ENCODE measurements at regions not wholly inside any gene's neighbourhood (a gene's known extent, or its start where the extent isn't known, plus 50 kb on each side); places are given as distances from the start of the nearest gene placed in this dataset.
"Not testable (repeated sequence)": the region's sequence is repeated elsewhere in the genome, so short reads cannot be mapped to it uniquely, and the experiment has no call there.

DNA sequence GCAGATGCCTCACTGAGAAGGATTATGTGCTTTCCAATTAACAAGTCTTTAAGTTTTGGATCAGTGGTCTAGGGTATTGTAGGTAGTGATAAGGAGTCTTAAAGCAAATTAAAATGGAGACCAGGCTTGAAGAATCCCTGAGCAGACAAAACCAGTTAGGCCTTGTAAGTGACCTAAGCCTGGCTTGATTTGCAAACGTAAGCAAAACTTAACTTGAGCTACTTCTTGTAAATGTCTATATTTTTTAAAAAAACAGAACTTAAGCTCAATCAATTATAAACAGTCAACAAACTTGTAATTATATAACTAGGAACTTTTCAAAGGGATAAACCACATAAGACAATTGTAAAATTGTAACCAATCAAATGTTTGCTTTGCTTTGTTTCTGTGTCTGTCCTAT lies 72.7 kb upstream of the NALF2 start:
- POLR2A ChIA-PET = no interaction called here
- TF ChIP-seq, protein P1, sequence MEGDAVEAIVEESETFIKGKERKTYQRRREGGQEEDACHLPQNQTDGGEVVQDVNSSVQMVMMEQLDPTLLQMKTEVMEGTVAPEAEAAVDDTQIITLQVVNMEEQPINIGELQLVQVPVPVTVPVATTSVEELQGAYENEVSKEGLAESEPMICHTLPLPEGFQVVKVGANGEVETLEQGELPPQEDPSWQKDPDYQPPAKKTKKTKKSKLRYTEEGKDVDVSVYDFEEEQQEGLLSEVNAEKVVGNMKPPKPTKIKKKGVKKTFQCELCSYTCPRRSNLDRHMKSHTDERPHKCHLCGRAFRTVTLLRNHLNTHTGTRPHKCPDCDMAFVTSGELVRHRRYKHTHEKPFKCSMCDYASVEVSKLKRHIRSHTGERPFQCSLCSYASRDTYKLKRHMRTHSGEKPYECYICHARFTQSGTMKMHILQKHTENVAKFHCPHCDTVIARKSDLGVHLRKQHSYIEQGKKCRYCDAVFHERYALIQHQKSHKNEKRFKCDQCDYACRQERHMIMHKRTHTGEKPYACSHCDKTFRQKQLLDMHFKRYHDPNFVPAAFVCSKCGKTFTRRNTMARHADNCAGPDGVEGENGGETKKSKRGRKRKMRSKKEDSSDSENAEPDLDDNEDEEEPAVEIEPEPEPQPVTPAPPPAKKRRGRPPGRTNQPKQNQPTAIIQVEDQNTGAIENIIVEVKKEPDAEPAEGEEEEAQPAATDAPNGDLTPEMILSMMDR (IDR thresholded peaks at IDR 0.05; ENCODE audit: insufficient read depth, low read length, missing control alignments) = no peak
- DNase-seq (ENCODE audit: low read depth, low spot score) = no peak
- H3K4me3 ChIP-seq (ENCODE audit: low read depth, low read length) = no peak overlapping the region
- CTCF ChIA-PET = no interaction called here

DNA sequence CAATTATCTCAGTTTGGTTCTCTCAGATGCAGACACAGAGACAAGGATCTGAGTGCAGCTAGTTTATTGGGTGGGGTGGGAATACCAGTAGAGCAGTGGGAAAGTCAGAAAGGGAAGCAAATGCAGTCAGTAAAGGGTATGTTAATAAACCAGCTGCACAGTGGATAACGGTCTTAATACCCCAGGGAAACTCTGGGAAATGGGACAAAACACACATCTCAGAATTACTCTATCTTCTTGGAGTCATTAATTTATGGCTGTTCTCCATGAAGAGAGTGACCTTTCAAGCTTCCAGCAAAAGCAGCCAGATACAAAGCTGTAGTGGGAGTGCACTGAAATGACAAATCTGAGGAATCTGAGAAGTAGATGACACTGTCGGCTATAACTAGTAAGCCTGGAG lies 73.3 kb upstream of the NALF2 start:
- no peak overlapping the region for H3K4me3 ChIP-seq (ENCODE audit: low read depth, low read length)
- TF ChIP-seq, protein P1 (IDR thresholded peaks at IDR 0.05; ENCODE audit: insufficient read depth, low read length, missing control alignments) = no peak
- POLR2A ChIA-PET = no interaction called here
- CTCF ChIA-PET = no interaction called here
- no peak for DNase-seq (ENCODE audit: low read depth, low spot score)

- POLR2A ChIA-PET = no interaction called here
- CTCF ChIA-PET = no interaction called here
- no peak for DNase-seq (ENCODE audit: low read depth, low spot score)
- TF ChIP-seq, protein P1 (IDR thresholded peaks at IDR 0.05; ENCODE audit: insufficient read depth, low read length, missing control alignments) = no peak
- H3K4me3 ChIP-seq (ENCODE audit: low read depth, low read length) = no peak overlapping the region
Measured at GRCh38 chrX:69429339-69430015, 74.6 kb upstream of the NALF2 start.

DNA sequence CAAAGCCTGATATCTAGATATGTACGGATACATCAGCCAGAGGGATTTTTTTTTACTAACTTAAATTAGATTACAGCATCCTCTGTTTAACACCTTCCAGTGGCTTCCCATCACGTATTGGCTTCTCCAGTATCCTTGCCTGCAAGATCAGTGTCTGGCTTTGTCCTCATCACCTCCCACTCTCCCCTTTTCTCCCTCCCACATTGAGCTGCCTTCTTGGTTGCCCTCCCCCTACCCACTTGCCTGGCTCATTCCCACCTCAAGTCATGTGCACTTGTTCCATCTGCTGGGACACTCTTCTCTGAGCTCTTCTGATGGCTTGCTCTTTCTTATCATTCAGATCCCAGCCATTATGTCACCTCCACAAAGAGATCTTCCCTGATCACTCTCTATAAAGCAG lies 75.9 kb upstream of the NALF2 start:
- no peak for DNase-seq (ENCODE audit: low read depth, low spot score)
- ChIA-PET POLR2A (no interaction called here), CTCF (no interaction called here)
- TF ChIP-seq, protein P1 (IDR thresholded peaks at IDR 0.05; ENCODE audit: insufficient read depth, low read length, missing control alignments) = no peak
- H3K4me3 ChIP-seq (ENCODE audit: low read depth, low read length) = no peak overlapping the region

DNA sequence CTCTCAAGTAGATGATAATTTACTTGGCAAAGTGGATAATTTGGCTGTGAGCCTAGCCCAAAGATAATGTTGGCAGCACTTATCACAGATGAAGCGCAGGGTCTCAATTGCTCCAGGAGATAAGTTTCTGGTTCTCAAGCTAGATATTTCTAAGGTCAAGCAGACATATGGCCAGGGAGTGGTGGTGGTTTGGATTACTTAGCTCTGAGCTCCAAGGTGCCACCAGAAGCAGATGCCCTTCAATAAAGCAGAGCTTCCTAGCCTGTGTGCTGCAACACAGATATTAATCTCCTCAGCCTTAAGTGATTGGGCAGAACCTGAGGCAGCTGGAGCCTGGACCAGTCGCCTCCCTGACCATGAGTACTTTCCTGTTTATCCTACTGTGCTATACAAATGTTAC lies 79.2 kb upstream of the NALF2 start:
- H3K4me3 ChIP-seq (ENCODE audit: low read depth, low read length) = no peak overlapping the region
- TF ChIP-seq, protein P1 (IDR thresholded peaks at IDR 0.05; ENCODE audit: insufficient read depth, low read length, missing control alignments) = no peak
- ChIA-PET CTCF (interaction anchor here (0.7 to 1.4 kb wide), 5 partner anchors 12 to 674 kb away, joined by 3 to 4 read pairs (median 4); no protein-coding TSS in a partner anchor), POLR2A (no interaction called here)
- DNase-seq (ENCODE audit: low read depth, low spot score) = no peak

- DNase-seq (ENCODE audit: low read depth, low spot score) = no peak
- CTCF ChIA-PET = interaction anchor here (0.7 to 1.4 kb wide), 6 partner anchors 13 to 674 kb away, joined by 3 to 5 read pairs (median 4); no protein-coding TSS in a partner anchor
- TF ChIP-seq, protein P1 (IDR thresholded peaks at IDR 0.05; ENCODE audit: insufficient read depth, low read length, missing control alignments) = peak; percentile 4
- no peak overlapping the region for H3K4me3 ChIP-seq (ENCODE audit: low read depth, low read length)
- POLR2A ChIA-PET = no interaction called here
Measured at GRCh38 chrX:69424161-69424560, 80.0 kb upstream of the NALF2 start.

- H3K4me3 ChIP-seq (ENCODE audit: low read depth, low read length); POLR2A ChIA-PET; CTCF ChIA-PET; DNase-seq (ENCODE audit: low read depth, low spot score): not testable (repeated sequence)
Measured at GRCh38 chrX:69422208-69422607, 81.9 kb upstream of the NALF2 start.
